Osteoblast (primary cell): ENCODE measurements at regions not wholly inside any gene's neighbourhood (a gene's known extent, or its start where the extent isn't known, plus 50 kb on each side); places are given as distances from the start of the nearest gene placed in this dataset.

Source experiments
- DNase-seq: peaks from one replicate; pipeline ENCODE4 v3.0.0; 2011; ENCODE audit warnings: low spot score, mixed read lengths; ENCODE audit not compliant: insufficient read length; ENCODE audit errors: missing footprints
- H2AFZ ChIP-seq: 2 replicates; pipeline ENCODE4 v1.6.0; 2011; ENCODE audit warnings: mild to moderate bottlenecking, low read length
- H3K27ac ChIP-seq: 2 replicates; pipeline ENCODE4 v1.5.1; 2011; ENCODE audit warnings: mild to moderate bottlenecking, low read depth, low read length, moderate library complexity
- H3K27me3 ChIP-seq: 2 replicates; pipeline ENCODE4 v1.6.0; 2012; ENCODE audit warnings: mild to moderate bottlenecking, control low read depth, inconsistent platforms, low read length, moderate library complexity; ENCODE audit not compliant: insufficient read depth
- H3K36me3 ChIP-seq: 2 replicates; pipeline ENCODE4 v1.5.1; 2011; ENCODE audit warnings: mild to moderate bottlenecking, low read length, control low read depth, moderate library complexity; ENCODE audit not compliant: insufficient read depth
- H3K4me1 ChIP-seq: 2 replicates; pipeline ENCODE4 v1.5.1; 2011; ENCODE audit warnings: mild to moderate bottlenecking, low read length, control low read depth, moderate library complexity; ENCODE audit not compliant: insufficient read depth
- H3K4me2 ChIP-seq: 2 replicates; pipeline ENCODE4 v1.6.0; 2011; ENCODE audit warnings: mild to moderate bottlenecking, low read length; ENCODE audit not compliant: insufficient read depth
- H3K4me3 ChIP-seq: fragments of 200-600 bp; sonication (generic); 3 replicates; pipeline ENCODE4 v1.5.1; 2012; ENCODE audit warnings: mild to moderate bottlenecking, low read length, inconsistent platforms; ENCODE audit not compliant: insufficient read depth
- H3K79me2 ChIP-seq: 2 replicates; pipeline ENCODE4 v1.6.0; 2012; ENCODE audit warnings: mild to moderate bottlenecking, low read length, control low read depth, inconsistent platforms; ENCODE audit not compliant: insufficient read depth
- H3K9me3 ChIP-seq: 2 replicates; pipeline ENCODE4 v1.5.1; 2011; ENCODE audit warnings: low read depth, low read length, control low read depth
- H4K20me1 ChIP-seq: 2 replicates; pipeline ENCODE4 v1.6.0; 2012; ENCODE audit warnings: mild to moderate bottlenecking, low read length, control low read depth; ENCODE audit not compliant: insufficient read depth
- CTCF ChIP-seq: IDR thresholded peaks from 2 replicates; pipeline ENCODE4 v1.5.1; 2011; ENCODE audit warnings: mild to moderate bottlenecking, low read depth, low read length, moderate library complexity; ENCODE audit errors: extremely low read depth

- Histone ChIP-seq H3K27me3 (no peaks in the 10 kb centered on the region), H2AFZ (no peak overlapping the region), H3K27ac (no peak overlapping the region), H3K36me3 (no peaks in the 10 kb centered on the region), H4K20me1 (no peaks in the 10 kb centered on the region), H3K79me2 (no peaks in the 10 kb centered on the region), H3K4me2 (no peak overlapping the region), H3K9me3 (no peaks in the 10 kb centered on the region), H3K4me3 (no peak overlapping the region), H3K4me1 (peaks cover 9% of the 10 kb centered on the region)
- no peak for DNase-seq
- TF ChIP-seq CTCF, result no peak
Measured at GRCh38 chr3:72043204-72044133, 258.5 kb upstream of the PROK2 start.

GRCh38 chr3:72042397-72043203 lies 257.7 kb upstream of the PROK2 start:
- H4K20me1 ChIP-seq, result no peaks in the 10 kb centered on the region
- H3K27me3 ChIP-seq, result peaks cover 1% of the 10 kb centered on the region
- no peak for TF ChIP-seq CTCF
- H3K36me3 ChIP-seq, result no peaks in the 10 kb centered on the region
- H2AFZ ChIP-seq, result no peak overlapping the region
- DNase-seq, result peak; percentile 85
- H3K4me2 ChIP-seq, result no peak overlapping the region
- no peaks in the 10 kb centered on the region for H3K9me3 ChIP-seq
- H3K27ac ChIP-seq, result no peak overlapping the region
- no peaks in the 10 kb centered on the region for H3K79me2 ChIP-seq
- peaks cover 9% of the 10 kb centered on the region for H3K4me1 ChIP-seq
- no peak overlapping the region for H3K4me3 ChIP-seq

GRCh38 chr3:72041511-72041910 lies 256.6 kb upstream of the PROK2 start:
- H3K36me3 ChIP-seq, result no peaks in the 10 kb centered on the region
- no peaks in the 10 kb centered on the region for H3K79me2 ChIP-seq
- H3K27ac ChIP-seq, result no peak overlapping the region
- peaks cover 5% of the 10 kb centered on the region for H3K27me3 ChIP-seq
- no peaks in the 10 kb centered on the region for H4K20me1 ChIP-seq
- DNase-seq, result no peak
- no peak overlapping the region for H2AFZ ChIP-seq
- no peak overlapping the region for H3K4me3 ChIP-seq
- peaks cover 9% of the 10 kb centered on the region for H3K4me1 ChIP-seq
- H3K4me2 ChIP-seq, result no peak overlapping the region
- TF ChIP-seq CTCF, result peak; percentile 21
- no peaks in the 10 kb centered on the region for H3K9me3 ChIP-seq

- Histone ChIP-seq H3K4me3 (no peak overlapping the region), H3K9me3 (no peaks in the 10 kb centered on the region), H3K27ac (no peak overlapping the region), H3K79me2 (no peaks in the 10 kb centered on the region), H3K4me2 (no peak overlapping the region), H3K36me3 (no peaks in the 10 kb centered on the region), H4K20me1 (no peaks in the 10 kb centered on the region), H3K27me3 (peaks cover 6% of the 10 kb centered on the region), H3K4me1 (peaks cover 9% of the 10 kb centered on the region), H2AFZ (no peak overlapping the region)
- no peak for TF ChIP-seq CTCF
- DNase-seq, result no peak
Measured at GRCh38 chr3:72041076-72041475, 256.1 kb upstream of the PROK2 start.
